ENCODE measurements at regions not wholly inside any gene's neighbourhood (a gene's known extent, or its start where the extent isn't known, plus 50 kb on each side); places are given as distances from the start of the nearest gene placed in this dataset.
"Not testable (repeated sequence)": the region's sequence is repeated elsewhere in the genome, so short reads cannot be mapped to it uniquely, and the experiment has no call there.

- ATAC-seq, result peak in 2 of 4 donors; percentile 38 to 59
- no peak for FAIRE-seq
Observed at GRCh38 chr14:106586098-106586704, 1059.8 kb downstream of the TMEM121 start.

GRCh38 chr14:106591539-106591938 lies 1065.2 kb downstream of the TMEM121 start:
- H3K4me3 ChIP-seq; DNase-seq; ATAC-seq; intact Hi-C loops (cut with DNase I); H3K4me1 ChIP-seq; H3K36me3 ChIP-seq; FAIRE-seq; H3K27ac ChIP-seq; H3K27me3 ChIP-seq; H3K9me3 ChIP-seq: not testable (repeated sequence)
- WGBS, 2 donors, result 74 to 75% methylated on average over 7 of the region's 7 CpGs

More at GRCh38 chr14:106586098-106586704, 1059.8 kb downstream of the TMEM121 start:
- no peaks in the 10 kb centered on the region for H3K4me1 ChIP-seq
- 47 to 54% methylated on average over 8 of the region's 8 CpGs for WGBS, 2 donors
- H3K36me3 ChIP-seq, result no peaks in the 10 kb centered on the region
- H3K4me3 ChIP-seq, result no peak overlapping the region
- H3K27me3 ChIP-seq, result peaks cover 0 to 8% (median 0%) of the 10 kb centered on the region in 4 donors
- H3K27ac ChIP-seq, result no peak overlapping the region
- intact Hi-C loops (cut with DNase I), result no loop called here
- TF ChIP-seq CTCF (IDR thresholded peaks at IDR 0.05), result peak in 3 of 4 donors; percentile 21 to 29 (median 24)
- no peaks in the 10 kb centered on the region for H3K9me3 ChIP-seq
- DNase-seq, result peak in 4 of 6 donors; percentile 6 to 67 (median 36)

GRCh38 chr14:106592115-106592852 lies 1065.9 kb downstream of the TMEM121 start:
- H3K36me3 ChIP-seq; ATAC-seq; H3K4me3 ChIP-seq; H3K27ac ChIP-seq; DNase-seq; intact Hi-C loops (cut with DNase I); FAIRE-seq; H3K4me1 ChIP-seq; H3K27me3 ChIP-seq; H3K9me3 ChIP-seq: not testable (repeated sequence)
- WGBS, 2 donors, result 58 to 65% methylated on average over 16 to 24 of the region's 24 CpGs

- H3K9me3 ChIP-seq, result no peaks in the 10 kb centered on the region
- H3K4me1 ChIP-seq, result no peaks in the 10 kb centered on the region
- no peak for TF ChIP-seq CTCF (IDR thresholded peaks at IDR 0.05)
- ATAC-seq, result no peak
- no peak for FAIRE-seq
- H3K27me3 ChIP-seq, result peaks cover 0 to 13% (median 0%) of the 10 kb centered on the region in 4 donors
- H3K27ac ChIP-seq, result no peak overlapping the region
- intact Hi-C loops (cut with DNase I), result no loop called here
- no peak for DNase-seq
- WGBS, 2 donors, result 33 to 47% methylated on average over 2 of the region's 2 CpGs
- H3K36me3 ChIP-seq, result no peaks in the 10 kb centered on the region
- H3K4me3 ChIP-seq, result no peak overlapping the region
Observed at GRCh38 chr14:106599209-106599608, 1072.8 kb downstream of the TMEM121 start.

GRCh38 chr14:106605548-106606448 lies 1079.4 kb downstream of the TMEM121 start:
- intact Hi-C loops (cut with DNase I), result no loop called here
- TF ChIP-seq CTCF (IDR thresholded peaks at IDR 0.05), result no peak
- Histone ChIP-seq H3K36me3 (no peaks in the 10 kb centered on the region), H3K27me3 (no peaks in the 10 kb centered on the region), H3K9me3 (no peaks in the 10 kb centered on the region), H3K4me3 (no peak overlapping the region), H3K4me1 (no peaks in the 10 kb centered on the region), H3K27ac (no peak overlapping the region)
- DNase-seq, result peak in 4 of 6 donors; percentile 9 to 71 (median 32)
- FAIRE-seq, result no peak
- ATAC-seq, result peak in 1 of 4 donors; percentile 55
- WGBS, 2 donors, result 45 to 50% methylated on average over 27 of the region's 27 CpGs
